ENCODE measurements at regions not wholly inside any gene's neighbourhood (a gene's known extent, or its start where the extent isn't known, plus 50 kb on each side); places are given as distances from the start of the nearest gene placed in this dataset.

GRCh38 chr2:188853307-188853706, 120.9 kb upstream of the COL3A1 start:
- ChIA-PET CTCF (no interaction called here), POLR2A (ENCODE audit: low non-redundant PET) (no interaction called here)
- H3K27ac ChIP-seq = no peak overlapping the region
- no peak for TF ChIP-seq CTCF (conservative IDR thresholded peaks at IDR 0.05; ENCODE audit: low read depth)
- no peak for DNase-seq (ENCODE audit: low spot score)

DNA sequence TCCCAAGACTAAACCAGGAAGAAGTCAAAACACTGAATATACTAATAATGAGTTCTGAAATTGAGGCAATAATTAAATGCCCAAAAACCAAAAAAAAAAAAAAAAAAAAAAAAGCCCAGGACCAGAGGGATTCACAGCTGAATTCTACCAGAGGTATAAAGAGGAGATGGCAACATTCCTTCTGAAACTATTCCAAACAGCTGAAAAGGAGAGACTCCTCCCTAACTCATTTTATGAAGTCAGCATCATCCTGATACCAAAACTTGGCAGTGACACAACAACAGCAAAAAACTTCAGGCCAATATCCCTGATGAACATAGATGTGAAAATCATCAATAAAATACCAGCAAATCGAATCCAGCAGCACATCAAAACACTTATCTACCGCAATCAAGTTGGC, 108.5 kb upstream of the COL3A1 start:
- TF ChIP-seq CTCF (conservative IDR thresholded peaks at IDR 0.05; ENCODE audit: low read depth) = no peak
- ChIA-PET CTCF (interaction anchor here (0.7 kb wide), 1 partner anchor 14 kb away, joined by 3 read pairs; no protein-coding TSS in a partner anchor), POLR2A (ENCODE audit: low non-redundant PET) (no interaction called here)
- H3K27ac ChIP-seq = no peak overlapping the region
- no peak for DNase-seq (ENCODE audit: low spot score)

GRCh38 chr2:188869550-188869949, 104.6 kb upstream of the COL3A1 start:
- DNase-seq (ENCODE audit: low spot score) = no peak
- POLR2A ChIA-PET (ENCODE audit: low non-redundant PET) = no interaction called here
- H3K27ac ChIP-seq = no peak overlapping the region
- TF ChIP-seq CTCF (conservative IDR thresholded peaks at IDR 0.05; ENCODE audit: low read depth) = no peak
- CTCF ChIA-PET = interaction anchor here (0.7 kb wide), 2 partner anchors 242 to 554 kb away, joined by 3 read pairs; no protein-coding TSS in a partner anchor

DNA sequence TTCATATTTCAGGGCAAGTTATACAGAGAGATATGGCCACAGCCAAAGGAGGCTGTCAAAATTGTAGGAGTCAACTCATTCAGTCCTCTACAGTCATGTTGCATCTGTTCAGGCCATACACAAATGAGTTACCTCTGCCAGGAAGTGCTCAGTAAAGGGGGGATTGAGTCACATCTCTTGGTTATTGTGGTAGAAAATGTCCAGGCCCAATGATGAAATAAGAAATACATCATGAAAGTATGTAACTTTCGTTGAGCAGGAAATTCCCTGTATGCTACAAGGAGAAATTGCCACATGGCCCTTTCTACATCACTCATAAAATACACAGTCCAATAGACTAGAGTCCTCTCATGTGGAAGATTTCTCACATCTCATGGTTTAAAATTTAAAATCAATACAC, 103.9 kb upstream of the COL3A1 start:
- TF ChIP-seq CTCF (conservative IDR thresholded peaks at IDR 0.05; ENCODE audit: low read depth) = no peak
- CTCF ChIA-PET = no interaction called here
- POLR2A ChIA-PET (ENCODE audit: low non-redundant PET) = no interaction called here
- no peak for DNase-seq (ENCODE audit: low spot score)
- no peak overlapping the region for H3K27ac ChIP-seq

- ChIA-PET POLR2A (ENCODE audit: low non-redundant PET) (no interaction called here), CTCF (no interaction called here)
- no peak for TF ChIP-seq CTCF (conservative IDR thresholded peaks at IDR 0.05; ENCODE audit: low read depth)
- no peak overlapping the region for H3K27ac ChIP-seq
- no peak for DNase-seq (ENCODE audit: low spot score)
Observed at GRCh38 chr2:188875104-188875503, 99.1 kb upstream of the COL3A1 start.

DNA sequence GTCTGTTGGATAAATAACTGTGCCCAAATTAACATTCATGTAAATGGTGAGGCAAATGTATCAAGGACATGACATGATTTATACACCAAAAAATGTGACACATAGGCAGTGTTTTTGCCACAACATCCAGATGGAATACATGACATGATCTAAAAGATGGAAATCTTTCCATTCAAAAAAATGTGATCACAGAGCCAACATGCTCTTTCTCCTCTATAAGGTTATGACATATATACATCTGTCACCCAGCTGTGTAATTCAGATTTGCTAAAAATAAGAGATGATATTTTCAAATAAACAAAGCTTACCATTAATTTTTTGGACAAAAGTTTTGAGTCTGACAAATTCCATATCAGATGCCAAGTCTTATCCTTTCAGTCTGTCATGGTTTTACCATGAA, 95.5 kb upstream of the COL3A1 start:
- H3K27ac ChIP-seq = no peak overlapping the region
- ChIA-PET CTCF (no interaction called here), POLR2A (ENCODE audit: low non-redundant PET) (no interaction called here)
- no peak for TF ChIP-seq CTCF (conservative IDR thresholded peaks at IDR 0.05; ENCODE audit: low read depth)
- DNase-seq (ENCODE audit: low spot score) = no peak

- ChIA-PET POLR2A (ENCODE audit: low non-redundant PET) (no interaction called here), CTCF (no interaction called here)
- TF ChIP-seq CTCF (conservative IDR thresholded peaks at IDR 0.05; ENCODE audit: low read depth) = no peak
- H3K27ac ChIP-seq = no peak overlapping the region
- no peak for DNase-seq (ENCODE audit: low spot score)
Observed at GRCh38 chr2:188880740-188881139, 93.4 kb upstream of the COL3A1 start.

Measured in RWPE1 (cell line).